SIG-M5 (cell line): ENCODE measurements at regions not wholly inside any gene's neighbourhood (a gene's known extent, or its start where the extent isn't known, plus 50 kb on each side); places are given as distances from the start of the nearest gene placed in this dataset.
"Not testable (repeated sequence)": the region's sequence is repeated elsewhere in the genome, so short reads cannot be mapped to it uniquely, and the experiment has no call there.

Experiments
- DNase-seq: peaks from one replicate; lab custom pipeline; 2025; lab: John Stamatoyannopoulos, UW

GRCh38 chr14:28121512-28122297, 644.9 kb upstream of the FOXG1 start:
- DNase-seq = no peak

- DNase-seq = no peak
These were observed 635.8 kb upstream of the FOXG1 start for GRCh38 chr14:28130610-28131284.

GRCh38 chr14:28138341-28138740, 628.2 kb upstream of the FOXG1 start:
- DNase-seq = no peak

- no peak for DNase-seq
These were observed 624.9 kb upstream of the FOXG1 start for GRCh38 chr14:28141662-28142061.

- no peak for DNase-seq
These were observed 624.1 kb upstream of the FOXG1 start for GRCh38 chr14:28142400-28143015.

- DNase-seq = no peak
These were observed 623.3 kb upstream of the FOXG1 start for GRCh38 chr14:28143316-28143715.

- DNase-seq = no peak
These were observed 614.7 kb upstream of the FOXG1 start for GRCh38 chr14:28151926-28152325.

GRCh38 chr14:28152453-28153044, 614.0 kb upstream of the FOXG1 start:
- DNase-seq = no peak

GRCh38 chr14:28157289-28157869, 609.2 kb upstream of the FOXG1 start:
- DNase-seq = no peak

- no peak for DNase-seq
These were observed 608.4 kb upstream of the FOXG1 start for GRCh38 chr14:28157887-28158791.

GRCh38 chr14:28161040-28161439, 605.5 kb upstream of the FOXG1 start:
- DNase-seq = no peak

GRCh38 chr14:28163233-28163632, 603.4 kb upstream of the FOXG1 start:
- no peak for DNase-seq

- DNase-seq = no peak
These were observed 602.7 kb upstream of the FOXG1 start for GRCh38 chr14:28163897-28164296.

GRCh38 chr14:28187902-28188830, 578.4 kb upstream of the FOXG1 start:
- not testable (repeated sequence) for DNase-seq

GRCh38 chr14:28196878-28197277, 569.7 kb upstream of the FOXG1 start:
- no peak for DNase-seq

GRCh38 chr14:28220391-28220790, 546.2 kb upstream of the FOXG1 start:
- no peak for DNase-seq

- DNase-seq = no peak
These were observed 525.7 kb upstream of the FOXG1 start for GRCh38 chr14:28240909-28241308.

- no peak for DNase-seq
These were observed 523.7 kb upstream of the FOXG1 start for GRCh38 chr14:28242895-28243294.

GRCh38 chr14:28243600-28243999, 523.0 kb upstream of the FOXG1 start:
- DNase-seq = no peak

- no peak for DNase-seq
These were observed 521.4 kb upstream of the FOXG1 start for GRCh38 chr14:28245216-28245615.
